Activated CD4-positive, alpha-beta T cell treated with anti-CD3 and anti-CD28 coated beads, Interleukin-2, amount 50 U/mL, for 16 hours (primary cell): ENCODE measurements at regions not wholly inside any gene's neighbourhood (a gene's known extent, or its start where the extent isn't known, plus 50 kb on each side); places are given as distances from the start of the nearest gene placed in this dataset.
"Not testable (repeated sequence)": the region's sequence is repeated elsewhere in the genome, so short reads cannot be mapped to it uniquely, and the experiment has no call there.

Source experiments
- DNase-seq: peaks from one replicate; pipeline ENCODE4 v3.0.0-alpha.2; 2020

GRCh38 chr2:75988622-75989021 lies 277.9 kb upstream of the GCFC2 start:
- DNase-seq, result not testable (repeated sequence)

- no peak for DNase-seq
Measured at GRCh38 chr2:75986617-75987016, 275.9 kb upstream of the GCFC2 start.

- no peak for DNase-seq
Measured at GRCh38 chr2:75982719-75983118, 272.0 kb upstream of the GCFC2 start.

GRCh38 chr2:75964646-75965045 lies 253.9 kb upstream of the GCFC2 start:
- DNase-seq, result no peak

- DNase-seq, result no peak
Measured at GRCh38 chr2:75960472-75961009, 249.8 kb upstream of the GCFC2 start.

- no peak for DNase-seq
Measured at GRCh38 chr2:75959724-75960471, 249.2 kb upstream of the GCFC2 start.

- DNase-seq, result no peak
Measured at GRCh38 chr2:75954761-75955160, 244.0 kb upstream of the GCFC2 start.

GRCh38 chr2:75952173-75952572 lies 241.5 kb upstream of the GCFC2 start:
- DNase-seq, result no peak

GRCh38 chr2:75949385-75950030 lies 238.8 kb upstream of the GCFC2 start:
- no peak for DNase-seq

GRCh38 chr2:75936311-75936710 lies 225.6 kb upstream of the GCFC2 start:
- no peak for DNase-seq

GRCh38 chr2:75932996-75933395 lies 222.3 kb upstream of the GCFC2 start:
- DNase-seq, result no peak

GRCh38 chr2:75928093-75928492 lies 217.4 kb upstream of the GCFC2 start:
- no peak for DNase-seq

- DNase-seq, result no peak
Measured at GRCh38 chr2:75925331-75926024, 214.8 kb upstream of the GCFC2 start.

GRCh38 chr2:75922191-75922590 lies 211.5 kb upstream of the GCFC2 start:
- no peak for DNase-seq

- DNase-seq, result no peak
Measured at GRCh38 chr2:75920859-75921551, 210.3 kb upstream of the GCFC2 start.

GRCh38 chr2:75915851-75916634 lies 205.3 kb upstream of the GCFC2 start:
- no peak for DNase-seq

GRCh38 chr2:75896779-75897366 lies 186.2 kb upstream of the GCFC2 start:
- DNase-seq, result peak; percentile 27

GRCh38 chr2:75894170-75894569 lies 183.5 kb upstream of the GCFC2 start:
- DNase-seq, result no peak

- DNase-seq, result no peak
Measured at GRCh38 chr2:75892490-75892889, 181.8 kb upstream of the GCFC2 start.

GRCh38 chr2:75882530-75882929 lies 171.8 kb upstream of the GCFC2 start:
- no peak for DNase-seq

GRCh38 chr2:75875606-75876005 lies 164.9 kb upstream of the GCFC2 start:
- not testable (repeated sequence) for DNase-seq
